Stimulated activated CD8-positive, alpha-beta memory T cell treated with anti-CD3 and anti-CD28 coated beads, Interleukin-7, amount 100 ng/mL, for 1 hour (primary cell): ENCODE measurements at regions not wholly inside any gene's neighbourhood (a gene's known extent, or its start where the extent isn't known, plus 50 kb on each side); places are given as distances from the start of the nearest gene placed in this dataset.

Experiments used
- DNase-seq, 2 donors: peaks; one replicate each; pipeline ENCODE4 v3.0.0-alpha.2; 2020; ENCODE audit warnings: low read depth in 2 of 2

GRCh38 chr4:53693408-53693807 is 102.1 kb upstream of the LNX1 start:
- no peak for DNase-seq

- no peak for DNase-seq
Observed at GRCh38 chr4:53688186-53688790, 97.0 kb upstream of the LNX1 start.

- DNase-seq, result no peak
Observed at GRCh38 chr4:53686521-53686920, 95.2 kb upstream of the LNX1 start.

GRCh38 chr4:53684136-53685130 is 93.1 kb upstream of the LNX1 start:
- DNase-seq, result no peak

GRCh38 chr4:53682908-53683307 is 91.6 kb upstream of the LNX1 start:
- no peak for DNase-seq

GRCh38 chr4:53682196-53682595 is 90.9 kb upstream of the LNX1 start:
- DNase-seq, result no peak

GRCh38 chr4:53680598-53680997 is 89.3 kb upstream of the LNX1 start:
- DNase-seq, result no peak

- DNase-seq, result no peak
Observed at GRCh38 chr4:53680168-53680567, 88.9 kb upstream of the LNX1 start.

GRCh38 chr4:53676402-53676871 is 85.2 kb upstream of the LNX1 start:
- DNase-seq, result no peak

- no peak for DNase-seq
Observed at GRCh38 chr4:53674903-53675302, 83.6 kb upstream of the LNX1 start.

GRCh38 chr4:53672873-53673272 is 81.6 kb upstream of the LNX1 start:
- DNase-seq, result no peak

GRCh38 chr4:53671757-53672156 is 80.5 kb upstream of the LNX1 start:
- DNase-seq, result no peak

- no peak for DNase-seq
Observed at GRCh38 chr4:53659737-53660136, 68.5 kb upstream of the LNX1 start.

- no peak for DNase-seq
Observed at GRCh38 chr4:53659112-53659511, 67.8 kb upstream of the LNX1 start.

GRCh38 chr4:53658029-53658428 is 66.7 kb upstream of the LNX1 start:
- no peak for DNase-seq

GRCh38 chr4:53656421-53656981 is 65.2 kb upstream of the LNX1 start:
- no peak for DNase-seq

- no peak for DNase-seq
Observed at GRCh38 chr4:53654300-53654758, 63.0 kb upstream of the LNX1 start.

- DNase-seq, result no peak
Observed at GRCh38 chr4:53653484-53654053, 62.3 kb upstream of the LNX1 start.

- no peak for DNase-seq
Observed at GRCh38 chr4:53651156-53651735, 60.0 kb upstream of the LNX1 start.

- no peak for DNase-seq
Observed at GRCh38 chr4:53649357-53649756, 58.1 kb upstream of the LNX1 start.

GRCh38 chr4:53647547-53647946 is 56.3 kb upstream of the LNX1 start:
- DNase-seq, result no peak

- DNase-seq, result no peak
Observed at GRCh38 chr4:53646795-53647194, 55.5 kb upstream of the LNX1 start.
